Sigmoid colon (tissue), 6 donors: ENCODE measurements at regions not wholly inside any gene's neighbourhood (a gene's known extent, or its start where the extent isn't known, plus 50 kb on each side); places are given as distances from the start of the nearest gene placed in this dataset.

Source experiments
- DNase-seq: peaks from one replicate; pipeline ENCODE4 v3.0.0-alpha.2; 2019
- H3K27ac ChIP-seq, 4 donors: fragments of 200-600 bp; sonication (generic); one replicate each; pipeline ENCODE4 v1.5.1; 2016 to 2019; ENCODE audit warnings: mild to moderate bottlenecking in 1 of 4
- H3K27me3 ChIP-seq, 3 donors: fragments of 200-600 bp; sonication (generic); one replicate each; pipeline ENCODE4 v1.5.1; 2019; ENCODE audit warnings: mild to moderate bottlenecking in 1 of 3
- H3K36me3 ChIP-seq, 4 donors: fragments of 200-600 bp; sonication (generic); one replicate each; pipeline ENCODE4 v1.5.1; 2016 to 2019
- H3K4me1 ChIP-seq, 4 donors: fragments of 200-600 bp; sonication (generic); one replicate each; pipeline ENCODE4 v1.5.1; 2017 to 2019
- H3K4me3 ChIP-seq, 4 donors: fragments of 200-600 bp; sonication (generic); one replicate each; pipeline ENCODE4 v1.5.1; 2017 to 2019; ENCODE audit warnings: mild to moderate bottlenecking in 2 of 4, moderate library complexity in 1 of 4
- H3K9me3 ChIP-seq, 4 donors: fragments of 200-600 bp in 3 of 4; sonication (generic) in 3 of 4; one replicate each; pipeline versions ENCODE4 v1.5.1 to v1.6.1; 2013 to 2019
- CTCF ChIP-seq, 4 experiments: fragments of 450-650 bp in 3 of 4; fragments of 200-600 bp in 1 of 4; IDR thresholded peaks; one replicate each; pipeline ENCODE4 v1.5.1; 2016 to 2019; ENCODE audit warnings: antibody characterized with exemption in 4 of 4, mild to moderate bottlenecking in 3 of 4, moderate library complexity in 2 of 4
- EP300 ChIP-seq, 4 donors: sonication (generic); formaldehyde crosslinking; IDR thresholded peaks; one replicate each; pipeline ENCODE4 v1.6.1; 2017; ENCODE audit warnings: antibody characterized with exemption in 4 of 4
- POLR2A ChIP-seq, 2 donors: fragments of 450-650 bp; IDR thresholded peaks; one replicate each; pipeline ENCODE4 v1.6.1; 2016; ENCODE audit warnings: antibody characterized with exemption in 2 of 2, mild to moderate bottlenecking in 2 of 2, moderate library complexity in 2 of 2
- POLR2AphosphoS5 ChIP-seq, 4 donors: sonication (generic); formaldehyde crosslinking; IDR thresholded peaks; one replicate each; pipeline ENCODE4 v1.6.1; 2017; ENCODE audit warnings: antibody characterized with exemption in 4 of 4
- WGBS, 2 donors: extraction: QIAGEN DNeasy Blood & Tissue Kit; methylation state at CpG; one replicate each; pipeline ENCODE4 v1.1.7; 2013; 5-methylcytosine and 5-hydroxymethylcytosine counted together
- intact Hi-C: fragments of 100-400 bp; cut with DNase I; formaldehyde crosslinking; loops from one replicate; pipeline ENCODE4 v1.15.1; 2023
- donor health status: healthy with polysubstance abuse.
- donor health status: healthy.

GRCh38 chr6:163893609-163894189, 479.2 kb downstream of the QKI start:
- no peak for TF ChIP-seq EP300 (IDR thresholded peaks at IDR 0.05)
- no peak for TF ChIP-seq POLR2AphosphoS5 (IDR thresholded peaks at IDR 0.05)
- TF ChIP-seq POLR2A (IDR thresholded peaks at IDR 0.05) = no peak
- no peak for TF ChIP-seq CTCF (IDR thresholded peaks at IDR 0.05)
- no peaks in the 10 kb centered on the region for H3K36me3 ChIP-seq
- H3K9me3 ChIP-seq = no peaks in the 10 kb centered on the region
- DNase-seq = no peak
- no peak overlapping the region for H3K4me3 ChIP-seq
- intact Hi-C loops = no loop called here
- H3K4me1 ChIP-seq = no peaks in the 10 kb centered on the region
- H3K27ac ChIP-seq = no peak overlapping the region
- WGBS, 2 donors = 67 to 72% methylated on average over 4 of the region's 4 CpGs
- no peaks in the 10 kb centered on the region for H3K27me3 ChIP-seq

- H3K36me3 ChIP-seq = no peaks in the 10 kb centered on the region
- intact Hi-C loops = no loop called here
- no peak overlapping the region for H3K27ac ChIP-seq
- H3K4me1 ChIP-seq = no peaks in the 10 kb centered on the region
- H3K9me3 ChIP-seq = no peaks in the 10 kb centered on the region
- no peaks in the 10 kb centered on the region for H3K27me3 ChIP-seq
- TF ChIP-seq POLR2A (IDR thresholded peaks at IDR 0.05) (no peak), POLR2AphosphoS5 (IDR thresholded peaks at IDR 0.05) (no peak), EP300 (IDR thresholded peaks at IDR 0.05) (no peak), CTCF (IDR thresholded peaks at IDR 0.05) (no peak)
- no peak overlapping the region for H3K4me3 ChIP-seq
- no peak for DNase-seq
- WGBS, 2 donors = 88 to 89% methylated on average over 12 of the region's 12 CpGs
Observed at GRCh38 chr6:163892824-163893561, 478.5 kb downstream of the QKI start.

- Histone ChIP-seq H3K4me3 (no peak overlapping the region), H3K27me3 (no peaks in the 10 kb centered on the region), H3K9me3 (no peaks in the 10 kb centered on the region), H3K27ac (no peak overlapping the region), H3K4me1 (no peaks in the 10 kb centered on the region), H3K36me3 (no peaks in the 10 kb centered on the region)
- intact Hi-C loops = no loop called here
- WGBS, 2 donors = 72 to 84% methylated on average over 3 of the region's 3 CpGs
- no peak for TF ChIP-seq CTCF (IDR thresholded peaks at IDR 0.05)
- TF ChIP-seq EP300 (IDR thresholded peaks at IDR 0.05) = no peak
- TF ChIP-seq POLR2AphosphoS5 (IDR thresholded peaks at IDR 0.05) = no peak
- TF ChIP-seq POLR2A (IDR thresholded peaks at IDR 0.05) = no peak
- no peak for DNase-seq
Observed at GRCh38 chr6:163889904-163890514, 475.5 kb downstream of the QKI start.

DNA sequence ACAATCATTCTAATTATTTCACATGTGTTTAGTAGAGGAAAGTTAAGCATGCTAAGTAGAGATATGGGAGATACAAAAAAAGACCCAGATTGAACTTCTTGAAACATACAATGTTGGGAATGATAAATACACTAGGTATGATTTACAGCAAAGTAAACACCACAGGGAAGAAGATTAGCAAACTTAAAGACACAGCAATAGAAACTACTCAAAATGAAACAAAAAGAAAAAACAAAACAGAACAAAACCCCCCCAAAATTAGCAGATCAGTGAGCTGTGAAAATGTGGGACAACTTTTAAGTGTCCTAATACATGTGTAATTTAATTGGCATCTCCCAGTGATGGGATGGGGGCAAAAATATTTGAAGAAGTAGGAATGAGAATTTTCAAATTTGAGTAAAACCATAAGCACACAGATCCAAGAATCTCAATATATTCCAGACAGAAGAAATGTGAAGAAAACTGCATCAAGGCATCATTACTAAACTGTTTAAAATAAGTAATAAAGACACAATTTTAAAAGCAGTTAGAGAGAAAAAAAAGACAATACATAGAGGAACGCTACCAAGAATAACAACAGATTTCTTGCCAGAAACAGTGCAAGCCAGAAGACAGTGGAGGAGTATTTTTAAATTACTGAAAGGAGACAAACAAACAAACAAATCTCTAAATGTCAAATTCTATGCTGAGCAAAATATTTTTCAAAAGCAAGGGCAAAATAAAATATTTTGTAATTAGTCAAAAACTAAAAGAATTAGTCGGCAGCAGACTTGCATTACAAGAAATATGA, 473.7 kb downstream of the QKI start:
- Histone ChIP-seq H3K27ac (no peak overlapping the region), H3K4me1 (no peaks in the 10 kb centered on the region), H3K4me3 (no peak overlapping the region), H3K36me3 (no peaks in the 10 kb centered on the region), H3K9me3 (no peaks in the 10 kb centered on the region), H3K27me3 (no peaks in the 10 kb centered on the region)
- TF ChIP-seq EP300 (IDR thresholded peaks at IDR 0.05) = no peak
- no peak for TF ChIP-seq POLR2AphosphoS5 (IDR thresholded peaks at IDR 0.05)
- TF ChIP-seq POLR2A (IDR thresholded peaks at IDR 0.05) = no peak
- no peak for TF ChIP-seq CTCF (IDR thresholded peaks at IDR 0.05)
- no peak for DNase-seq
- intact Hi-C loops = no loop called here
- 86 to 89% methylated on average over 2 of the region's 2 CpGs for WGBS, 2 donors
